ENCODE measurements at regions not wholly inside any gene's neighbourhood (a gene's known extent, or its start where the extent isn't known, plus 50 kb on each side); places are given as distances from the start of the nearest gene placed in this dataset.

GRCh38 chr16:82527101-82527500 lies 99.7 kb upstream of the CDH13 start:
- ATAC-seq (ENCODE audit: low read depth) (no peak), DNase-seq (no peak)
- Histone ChIP-seq H3K23ac (ENCODE audit: low read depth, low read length) (no peak overlapping the region), H2AK9ac (replicated peaks; ENCODE audit: low read depth, low read length, poor library complexity) (no peak overlapping the region), H3K79me1 (ENCODE audit: low read depth in 1 of 2, low read length in 2 of 2) (no peaks in the 10 kb centered on the region), H4K5ac (ENCODE audit: low read depth, low read length) (no peak overlapping the region), H3K9me3 (ENCODE audit: control insufficient read depth, insufficient read depth, low read length) (no peaks in the 10 kb centered on the region), H3K4me1 (ENCODE audit: control insufficient read depth, insufficient read depth, low read length) (no peaks in the 10 kb centered on the region), H3K14ac (replicated peaks; ENCODE audit: low read depth, low read length) (no peak overlapping the region), H2BK120ac (ENCODE audit: low read depth, low read length) (no peak overlapping the region), H2AK5ac (ENCODE audit: low read depth, low read length) (no peak overlapping the region), H3K18ac (ENCODE audit: low read depth, low read length) (no peak overlapping the region), H3K27me3 (ENCODE audit: control insufficient read depth, insufficient read depth, low read length) (no peaks in the 10 kb centered on the region), H3K56ac (ENCODE audit: extremely low read depth, insufficient read depth, low read length) (no peak overlapping the region), H3K4ac (ENCODE audit: low read depth, low read length) (no peak overlapping the region), H2BK20ac (ENCODE audit: low read depth, low read length) (no peak overlapping the region), H4K20me1 (ENCODE audit: insufficient read depth, low read length) (no peaks in the 10 kb centered on the region), H4K8ac (ENCODE audit: low read depth in 2 of 2, low read length in 2 of 2) (no peak overlapping the region), H2AFZ (replicated peaks; ENCODE audit: low read length, poor library complexity) (no peak overlapping the region), H3K36me3 (ENCODE audit: control insufficient read depth, insufficient read depth, low read length) (no peaks in the 10 kb centered on the region), H3K9ac (ENCODE audit: low read depth, low read length) (no peak overlapping the region), H3K4me3 (ENCODE audit: insufficient read depth, low read depth, low read length) (no peak overlapping the region), H2BK5ac (ENCODE audit: low read depth, low read length, poor library complexity, severe bottlenecking) (no peak overlapping the region), H3K9me1 (ENCODE audit: insufficient read depth, low read length) (no peaks in the 10 kb centered on the region), H4K91ac (ENCODE audit: insufficient read depth, low read depth, low read length) (no peak overlapping the region), H3K27ac (ENCODE audit: insufficient read depth, low read length) (no peak overlapping the region), H3K4me2 (ENCODE audit: low read depth, low read length) (no peak overlapping the region), H2BK15ac (ENCODE audit: low read depth, low read length) (no peak overlapping the region)
- WGBS, 2 experiments (ENCODE audit: extremely low coverage in 2 of 2, insufficient read length in 1 of 2): no CpG with 5 or more reads among the region's 7 CpGs
- in situ Hi-C loops (cut with MboI; ENCODE audit: low sequenced_read_pairs) (no loop called here), dilution Hi-C loops (cut with HindIII; ENCODE audit: low sequenced_read_pairs, unreplicated experiment) (no loop called here), intact Hi-C loops (cut with micrococcal nuclease) (no loop called here)
- ChIA-PET CTCF (no interaction called here), POLR2A (ENCODE audit: unreplicated experiment) (no interaction called here)
- no peak for TF ChIP-seq FOS (IDR thresholded peaks at IDR 0.05; ENCODE audit: low read depth, low read length)
- no peak for TF ChIP-seq MXI1 (IDR thresholded peaks at IDR 0.05; ENCODE audit: borderline replicate concordance, low read depth, low read length)
- TF ChIP-seq BHLHE40 (IDR thresholded peaks at IDR 0.05; ENCODE audit: low read depth, low read length): no peak
- no peak for TF ChIP-seq RAD21 (IDR thresholded peaks at IDR 0.05; ENCODE audit: low read length)
- TF ChIP-seq ELK1 (IDR thresholded peaks at IDR 0.05; ENCODE audit: borderline replicate concordance, low read depth, low read length): no peak
- TF ChIP-seq MAFK (IDR thresholded peaks at IDR 0.05; ENCODE audit: low read depth, low read length): no peak
- no peak for TF ChIP-seq RCOR1 (IDR thresholded peaks at IDR 0.05; ENCODE audit: insufficient replicate concordance, low read length)
- TF ChIP-seq CHD1 (IDR thresholded peaks at IDR 0.05; ENCODE audit: low read depth, low read length): no peak
- TF ChIP-seq RFX5 (IDR thresholded peaks at IDR 0.05; ENCODE audit: low read depth, low read length): no peak
- BruUV-seq (replicated peaks): no TSS peak
